Ishikawa (cell line): ENCODE measurements at regions not wholly inside any gene's neighbourhood (a gene's known extent, or its start where the extent isn't known, plus 50 kb on each side); places are given as distances from the start of the nearest gene placed in this dataset.
A peak's percentile ranks its signal among the peaks of the same experiment; 100 is the strongest.

Source experiments
- CEBPB ChIP-seq: IDR thresholded peaks from 2 replicates; pipeline ENCODE4 v1.6.1; 2012
- CREB1 ChIP-seq: IDR thresholded peaks from 2 replicates; pipeline ENCODE4 v1.6.1; 2012; ENCODE audit warnings: low read depth
- EGR1 ChIP-seq: IDR thresholded peaks from 2 replicates; pipeline ENCODE4 v1.6.1; 2012
- EP300 ChIP-seq: IDR thresholded peaks from 2 replicates; pipeline ENCODE4 v1.6.1; 2012; ENCODE audit warnings: borderline replicate concordance
- FOXM1 ChIP-seq: IDR thresholded peaks from 2 replicates; pipeline ENCODE4 v1.6.1; 2012; ENCODE audit warnings: low read depth, borderline replicate concordance
- MAX ChIP-seq: IDR thresholded peaks from 2 replicates; pipeline ENCODE4 v1.6.1; 2012
- NFIC ChIP-seq: IDR thresholded peaks from 2 replicates; pipeline ENCODE4 v1.6.1; 2012
- RAD21 ChIP-seq: IDR thresholded peaks from 2 replicates; pipeline ENCODE4 v1.6.1; 2012; ENCODE audit warnings: low read depth
- REST ChIP-seq: IDR thresholded peaks from 2 replicates; pipeline ENCODE4 v1.6.1; 2012; ENCODE audit warnings: low read depth, mild to moderate bottlenecking
- TAF1 ChIP-seq: IDR thresholded peaks from 2 replicates; pipeline ENCODE4 v1.6.1; 2012; ENCODE audit warnings: low read depth, mild to moderate bottlenecking
- TCF12 ChIP-seq: IDR thresholded peaks from 2 replicates; pipeline ENCODE4 v1.6.1; 2012; ENCODE audit warnings: low read depth
- TEAD4 ChIP-seq: IDR thresholded peaks from 2 replicates; pipeline ENCODE4 v1.6.1; 2012
- YY1 ChIP-seq: IDR thresholded peaks from 2 replicates; pipeline ENCODE4 v1.6.1; 2012; ENCODE audit warnings: low read depth
- ZBTB7A ChIP-seq: IDR thresholded peaks from 2 replicates; pipeline ENCODE4 v1.6.1; 2012; ENCODE audit warnings: low read depth
- TF ChIP-seq, protein P1 (sequence below): IDR thresholded peaks from 2 replicates; pipeline ENCODE4 v1.6.1; 2012

- no peak for TF ChIP-seq NFIC
- no peak for TF ChIP-seq YY1
- no peak for TF ChIP-seq TCF12
- no peak for TF ChIP-seq EP300
- TF ChIP-seq REST: no peak
- no peak for TF ChIP-seq CEBPB
- TF ChIP-seq, protein P1, sequence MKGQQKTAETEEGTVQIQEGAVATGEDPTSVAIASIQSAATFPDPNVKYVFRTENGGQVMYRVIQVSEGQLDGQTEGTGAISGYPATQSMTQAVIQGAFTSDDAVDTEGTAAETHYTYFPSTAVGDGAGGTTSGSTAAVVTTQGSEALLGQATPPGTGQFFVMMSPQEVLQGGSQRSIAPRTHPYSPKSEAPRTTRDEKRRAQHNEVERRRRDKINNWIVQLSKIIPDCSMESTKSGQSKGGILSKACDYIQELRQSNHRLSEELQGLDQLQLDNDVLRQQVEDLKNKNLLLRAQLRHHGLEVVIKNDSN: no peak
- TF ChIP-seq MAX: no peak
- TF ChIP-seq EGR1: no peak
Observed at GRCh38 chr13:79141082-79141481, 265.0 kb downstream of the RBM26 start.

- TF ChIP-seq TCF12 (no peak), TAF1 (no peak), CEBPB (peak; percentile 38; the same call in 1 of the 2 replicates), RAD21 (no peak)
Observed at GRCh38 chr13:79128158-79128557, 277.9 kb downstream of the RBM26 start.

DNA sequence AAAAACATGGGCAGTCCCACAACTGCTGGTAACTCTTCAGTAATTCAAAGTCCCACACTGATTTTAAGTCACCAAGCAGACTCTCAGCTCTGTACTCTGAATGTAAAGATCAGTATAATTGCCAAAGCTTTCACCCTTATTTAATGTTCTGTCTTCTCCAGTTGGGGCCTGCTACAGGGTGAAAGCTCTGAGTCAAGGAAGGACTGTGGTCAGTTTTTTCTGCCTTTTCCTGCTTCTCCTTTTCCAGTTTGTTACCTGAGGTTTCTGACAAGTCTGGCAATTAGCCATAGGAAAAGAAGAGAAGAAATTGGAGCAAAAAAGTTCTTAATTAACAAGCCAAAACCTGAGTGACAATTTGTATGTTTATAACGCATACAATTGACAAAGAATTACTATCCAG lies 279.3 kb downstream of the RBM26 start:
- no peak for TF ChIP-seq TAF1
- no peak for TF ChIP-seq EP300
- TF ChIP-seq, protein P1: no peak
- TF ChIP-seq EGR1: no peak
- no peak for TF ChIP-seq NFIC
- TF ChIP-seq MAX: no peak
- no peak for TF ChIP-seq REST
- TF ChIP-seq CEBPB: no peak
- TF ChIP-seq FOXM1: no peak
- no peak for TF ChIP-seq RAD21
- TF ChIP-seq TEAD4: no peak
- TF ChIP-seq YY1: no peak
- no peak for TF ChIP-seq ZBTB7A
- TF ChIP-seq CREB1: no peak
- TF ChIP-seq TCF12: no peak

DNA sequence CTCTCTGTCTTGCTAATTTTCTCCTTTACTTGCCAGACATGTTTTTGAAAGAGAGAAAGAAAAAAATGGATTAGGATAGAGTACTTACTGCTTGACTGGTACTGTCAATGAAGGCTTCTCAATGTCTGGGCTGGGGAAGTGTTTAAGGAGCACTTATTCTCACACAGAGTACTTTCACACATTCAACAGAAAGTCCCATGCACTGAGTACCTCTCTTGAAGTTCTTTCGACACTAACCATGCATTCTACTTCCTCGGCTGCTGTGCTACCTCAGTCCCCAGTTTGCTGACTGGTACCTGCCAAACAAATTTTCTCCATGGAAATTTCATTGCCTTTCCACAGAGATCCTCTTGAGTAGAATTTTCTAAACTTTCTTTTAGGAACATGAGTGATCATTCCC lies 281.9 kb downstream of the RBM26 start:
- TF ChIP-seq ZBTB7A (no peak), REST (no peak), TAF1 (no peak), FOXM1 (no peak), NFIC (no peak), TCF12 (no peak)

- no peak for TF ChIP-seq MAX
Observed at GRCh38 chr13:79121286-79121685, 284.8 kb downstream of the RBM26 start.
